ENCODE measurements at regions not wholly inside any gene's neighbourhood (a gene's known extent, or its start where the extent isn't known, plus 50 kb on each side); places are given as distances from the start of the nearest gene placed in this dataset.
"Not testable (repeated sequence)": the region's sequence is repeated elsewhere in the genome, so short reads cannot be mapped to it uniquely, and the experiment has no call there.

DNA sequence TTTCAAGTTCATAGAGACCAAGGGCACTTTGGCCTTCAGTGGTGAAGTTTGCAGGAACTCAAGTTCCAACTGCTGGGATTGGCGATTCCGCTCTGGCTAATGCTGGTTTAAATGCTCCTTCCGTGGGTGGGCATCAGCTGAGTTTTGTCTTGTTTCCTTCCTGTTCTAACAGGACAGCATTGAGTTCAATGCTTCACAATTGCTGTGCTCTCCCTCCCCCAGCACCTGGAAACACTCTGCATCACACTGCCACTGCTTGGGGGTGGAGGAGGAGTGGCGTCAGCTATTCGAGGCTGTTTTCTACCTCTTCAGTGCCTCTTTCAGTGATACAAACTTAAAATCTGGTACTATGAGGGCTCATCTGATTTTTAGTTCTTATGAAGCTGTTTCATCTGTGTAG, 634.9 kb downstream of the FSCB start:
- DNase-seq (ENCODE audit: low read depth): no peak

DNA sequence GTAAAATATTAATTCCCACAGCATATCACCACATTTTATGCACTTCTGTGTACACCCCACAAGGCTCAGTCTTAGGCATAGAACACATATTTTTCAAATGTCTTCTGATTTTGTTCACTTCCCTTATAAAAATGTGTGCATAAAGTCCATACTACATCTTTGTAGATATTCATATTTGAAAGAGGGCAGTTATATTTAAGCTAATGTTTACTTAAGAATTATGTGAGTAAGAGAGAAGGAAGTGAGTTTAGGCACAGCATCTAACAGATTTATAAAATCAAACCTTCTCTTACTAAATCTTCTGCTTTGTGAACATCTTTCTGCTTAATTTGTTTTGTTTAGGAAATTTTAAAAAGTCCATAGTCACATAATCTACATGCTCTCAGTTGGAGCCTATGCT, 648.1 kb downstream of the FSCB start:
- no peak for DNase-seq (ENCODE audit: low read depth)

DNA sequence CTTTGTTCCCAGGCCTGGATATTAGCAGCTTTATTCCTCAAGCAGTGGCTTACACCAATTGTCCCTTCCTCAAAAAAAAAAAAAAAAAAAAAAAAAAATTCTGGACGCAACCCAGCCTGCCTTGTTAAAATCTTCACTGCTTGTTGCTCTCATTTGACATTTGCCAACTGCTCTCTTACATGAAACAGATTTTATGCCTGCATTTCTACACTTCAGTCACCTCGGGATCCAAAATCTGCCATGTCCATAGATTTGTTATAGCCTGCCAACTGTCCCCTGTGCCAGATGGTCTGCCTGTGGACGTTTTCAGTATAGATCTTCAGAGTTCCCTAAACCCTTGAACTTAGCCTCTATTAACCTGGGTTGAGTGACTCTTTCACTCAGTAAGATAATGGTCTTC, 651.5 kb downstream of the FSCB start:
- no peak for DNase-seq (ENCODE audit: low read depth)

DNA sequence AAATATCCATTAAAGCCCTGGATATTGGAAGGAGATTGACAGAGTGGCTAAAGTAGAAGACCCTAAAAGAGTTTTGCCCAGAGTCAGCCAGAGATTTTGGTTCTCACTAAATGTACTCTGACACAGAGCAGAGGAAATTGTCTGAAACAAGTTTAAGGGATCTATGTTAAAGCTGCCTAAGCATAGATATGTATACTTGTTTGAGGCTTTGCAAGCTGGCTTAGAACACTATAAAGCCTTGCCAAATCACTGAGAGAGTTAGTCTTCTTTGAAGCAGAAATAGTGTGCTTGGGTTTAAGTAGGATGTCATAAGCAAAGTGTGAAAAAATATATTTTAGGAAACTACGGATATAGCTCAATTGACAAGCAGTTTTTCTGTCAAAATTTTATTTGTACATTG, 653.5 kb downstream of the FSCB start:
- no peak for DNase-seq (ENCODE audit: low read depth)

DNA sequence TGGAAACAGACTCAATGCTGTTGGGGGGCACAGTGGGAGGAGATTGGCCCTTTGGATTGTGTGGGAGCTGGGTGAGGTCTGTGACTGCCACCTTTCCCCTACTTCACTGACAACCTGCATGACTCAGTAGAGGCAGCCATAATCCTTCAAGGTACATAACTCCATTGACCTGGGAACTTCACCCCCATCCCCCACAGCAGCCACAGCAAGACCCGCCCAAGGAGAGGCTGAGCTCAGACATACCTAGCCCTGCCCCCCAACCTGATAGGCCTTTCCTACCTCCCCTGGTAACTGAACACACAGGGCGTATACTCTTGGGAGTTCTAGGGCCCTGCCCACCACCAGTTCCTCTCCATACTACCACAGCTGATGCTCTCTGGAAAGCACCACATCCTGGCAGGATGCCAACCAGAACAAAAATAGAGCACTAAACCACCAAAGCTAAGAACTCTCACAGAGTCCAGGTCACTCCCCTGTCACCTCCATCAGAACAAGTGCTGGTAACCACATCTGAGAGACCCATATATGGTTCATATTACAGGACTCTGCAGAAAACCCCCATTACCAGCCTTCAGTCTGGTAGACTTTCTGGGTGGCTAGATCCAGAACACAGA, 703.9 kb downstream of the FSCB start:
- DNase-seq (ENCODE audit: low read depth): no peak

DNA sequence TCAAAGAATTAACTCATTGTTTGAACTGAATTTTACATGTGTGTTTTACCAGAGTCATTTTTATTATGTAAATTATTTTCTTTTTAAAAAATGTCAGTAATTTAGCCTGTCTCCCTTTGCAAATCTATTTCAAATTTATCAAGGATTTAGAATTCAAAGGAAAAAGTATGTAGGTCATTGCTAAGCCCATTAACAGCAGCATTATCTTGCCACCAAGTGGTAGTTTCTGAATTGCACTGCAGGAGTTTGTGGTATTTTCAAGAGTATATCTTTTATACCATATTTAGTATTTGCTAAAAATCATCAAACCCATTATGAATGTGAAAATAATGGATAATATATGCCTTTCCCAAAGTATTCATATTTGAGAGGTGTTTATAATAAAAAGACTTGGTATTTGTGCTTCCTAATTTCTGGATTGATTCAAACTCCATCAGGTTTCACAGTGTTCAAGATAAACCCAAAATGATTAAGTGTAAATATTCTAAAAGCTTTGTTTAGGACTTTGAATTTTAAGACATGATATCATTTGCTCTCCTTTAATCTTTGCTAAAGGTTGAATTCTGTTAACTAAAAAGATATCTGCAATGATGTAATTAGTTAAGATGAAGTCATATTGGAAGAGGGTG, 711.4 kb downstream of the FSCB start:
- no peak for DNase-seq (ENCODE audit: low read depth)

DNA sequence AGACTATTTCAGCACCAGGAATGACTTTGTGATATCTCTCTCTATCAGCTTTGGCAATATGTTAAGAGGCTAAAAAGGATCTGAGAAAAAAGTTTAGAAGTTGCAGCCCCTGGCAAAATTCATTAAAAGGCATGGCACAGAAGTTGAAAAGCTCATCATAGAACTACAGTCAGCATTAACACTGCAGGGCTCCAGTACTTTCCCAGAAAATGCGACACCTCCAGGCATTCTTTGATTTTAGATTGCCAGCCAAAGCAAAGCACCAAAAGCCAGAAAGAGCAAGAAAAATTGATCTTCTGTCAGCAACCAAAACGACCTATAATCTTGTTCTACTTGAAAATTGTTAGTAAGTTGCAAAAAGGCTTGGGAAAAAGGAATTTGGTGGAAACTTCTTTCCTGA, 713.5 kb downstream of the FSCB start:
- no peak for DNase-seq (ENCODE audit: low read depth)

DNA sequence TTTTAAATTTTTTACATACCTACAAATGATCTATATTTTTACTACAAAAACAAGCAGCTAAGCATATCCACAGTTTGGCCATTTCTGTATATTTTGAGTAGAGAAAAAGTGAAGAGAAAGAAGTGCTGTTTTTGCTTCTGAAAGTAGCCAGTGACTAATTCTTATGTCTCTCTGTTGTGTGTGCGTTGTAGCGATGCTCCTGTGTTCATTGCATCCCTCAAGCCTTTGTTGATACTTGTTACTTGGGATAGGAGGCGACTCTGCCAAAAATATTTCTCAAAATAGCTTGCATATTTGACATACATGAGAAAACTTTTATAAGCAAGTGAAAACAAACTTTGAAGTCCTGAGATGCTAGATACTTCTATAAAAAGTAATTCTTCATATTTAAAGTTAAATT, 714.1 kb downstream of the FSCB start:
- DNase-seq (ENCODE audit: low read depth): no peak

DNA sequence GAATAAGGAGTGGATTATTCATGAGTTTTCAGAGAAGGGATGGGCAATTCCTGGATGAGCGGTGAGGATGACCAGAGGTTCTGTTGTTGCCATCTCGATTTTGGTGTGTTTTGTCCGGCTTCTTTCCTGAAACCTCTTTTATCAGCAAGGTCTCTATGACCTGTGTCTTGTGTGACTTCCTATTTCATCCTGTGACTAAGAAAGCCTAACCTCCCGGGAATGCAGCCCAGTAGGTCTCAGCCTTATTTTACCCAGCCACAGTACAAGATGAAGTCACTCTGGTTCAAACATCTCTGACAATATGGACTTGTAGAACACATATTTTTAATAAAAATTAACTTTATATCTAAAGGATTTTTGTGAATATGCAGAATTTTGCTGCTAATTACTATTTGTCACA, 716.4 kb downstream of the FSCB start:
- DNase-seq (ENCODE audit: low read depth): no peak

DNA sequence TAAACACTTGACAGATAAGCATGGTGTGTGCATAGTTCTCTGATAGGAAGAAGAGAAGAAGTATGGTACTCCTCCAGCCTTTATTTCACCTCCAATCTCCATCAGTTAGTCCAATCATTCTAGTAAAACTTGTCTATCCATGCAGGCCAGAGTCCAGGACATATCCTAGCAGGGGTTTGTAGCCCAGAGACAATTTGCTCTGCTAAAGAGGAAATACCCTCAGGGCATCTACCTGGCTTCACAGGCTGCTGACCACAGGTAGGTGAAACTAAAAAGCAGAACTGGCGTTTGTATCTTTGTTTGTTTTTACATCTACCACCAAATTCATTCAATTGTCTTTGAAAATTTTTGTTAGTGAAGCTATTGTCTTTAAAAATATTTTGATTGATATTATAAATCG, 717.6 kb downstream of the FSCB start:
- DNase-seq (ENCODE audit: low read depth): no peak

DNA sequence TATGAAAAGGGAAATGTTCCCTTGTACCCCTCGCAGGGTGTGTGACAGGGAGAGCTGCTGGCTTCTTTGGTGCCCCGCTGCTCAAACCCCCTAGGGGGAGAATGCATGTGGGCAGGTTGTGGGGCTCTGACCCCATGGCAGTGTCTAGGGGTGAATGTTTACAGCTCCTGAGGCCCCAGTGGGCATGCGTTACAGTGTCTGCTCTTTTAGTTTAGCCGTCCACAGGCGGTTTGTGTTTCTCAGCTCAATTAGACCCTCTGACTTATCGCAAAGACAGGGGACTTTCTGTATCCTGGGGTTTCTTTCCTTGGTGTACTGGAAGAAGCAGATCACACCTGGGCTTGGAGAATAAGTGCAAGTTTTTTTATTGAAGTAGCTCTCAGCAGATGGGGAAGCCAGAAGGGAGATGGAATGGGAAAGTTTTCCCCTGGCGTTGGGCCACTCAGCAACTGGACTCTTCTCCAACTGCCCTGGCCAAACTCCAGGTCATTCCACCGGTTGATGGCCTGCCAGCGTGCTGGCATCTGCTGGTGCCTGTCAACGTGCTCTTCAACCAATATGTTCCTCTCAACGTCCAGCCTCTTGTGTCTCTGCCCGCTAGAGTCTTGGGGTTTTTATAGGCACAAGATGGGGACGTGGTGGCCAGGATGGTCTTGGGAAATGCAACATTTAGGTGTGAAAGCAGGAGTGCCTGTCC, 720.9 kb downstream of the FSCB start:
- DNase-seq (ENCODE audit: low read depth): no peak

DNA sequence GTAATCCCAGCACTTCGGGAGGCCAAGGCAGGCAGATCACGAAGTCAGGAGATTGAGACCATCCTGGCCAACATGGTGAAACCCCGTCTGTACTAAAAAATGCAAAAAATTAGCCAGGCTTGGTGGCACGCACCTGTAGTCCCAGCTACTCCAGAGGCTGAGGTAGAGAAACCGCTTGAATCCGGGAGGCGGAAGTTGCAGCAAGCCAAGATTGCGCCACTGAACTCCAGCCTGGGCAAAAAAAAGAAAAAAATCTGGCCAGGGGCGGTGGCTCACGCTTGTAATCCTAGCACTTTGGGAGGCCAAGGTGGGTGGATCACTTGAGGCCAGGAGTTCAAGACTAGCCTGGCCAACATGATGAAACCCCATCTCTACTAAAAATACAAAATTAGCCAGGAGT, 722.7 kb downstream of the FSCB start:
- not testable (repeated sequence) for DNase-seq (ENCODE audit: low read depth)

DNA sequence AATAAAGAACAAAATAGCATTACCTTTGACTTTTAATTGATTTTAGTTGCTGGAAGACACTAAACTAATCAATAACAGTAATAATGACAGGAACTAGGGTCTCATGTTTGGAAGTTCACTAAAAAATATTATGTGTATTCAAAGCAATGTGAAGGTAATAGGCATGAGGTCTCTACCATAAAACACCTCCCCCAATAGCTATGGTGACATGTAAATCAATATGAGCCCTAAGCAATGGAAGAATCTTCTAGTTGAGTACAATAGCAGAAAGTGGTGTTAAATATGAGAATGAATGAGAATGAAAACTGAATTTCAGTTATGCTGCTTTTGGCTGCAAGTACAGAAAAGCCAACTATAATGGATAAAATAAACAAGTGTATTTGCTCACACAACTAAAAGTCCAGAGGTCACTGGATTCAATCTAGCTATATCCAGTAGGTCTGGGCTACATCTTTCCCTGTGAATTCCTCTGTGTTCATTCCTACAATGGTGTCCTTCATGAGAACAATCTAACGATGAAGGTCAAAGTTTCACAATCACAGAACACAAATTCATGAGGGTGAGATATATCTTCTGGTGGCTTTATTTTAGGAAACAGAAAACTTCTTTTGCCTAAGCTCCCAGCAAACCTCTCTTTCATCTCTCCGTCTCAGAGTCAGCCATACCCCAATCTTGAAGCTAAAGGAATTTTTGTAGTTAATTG, 728.0 kb downstream of the FSCB start:
- no peak for DNase-seq (ENCODE audit: low read depth)

DNA sequence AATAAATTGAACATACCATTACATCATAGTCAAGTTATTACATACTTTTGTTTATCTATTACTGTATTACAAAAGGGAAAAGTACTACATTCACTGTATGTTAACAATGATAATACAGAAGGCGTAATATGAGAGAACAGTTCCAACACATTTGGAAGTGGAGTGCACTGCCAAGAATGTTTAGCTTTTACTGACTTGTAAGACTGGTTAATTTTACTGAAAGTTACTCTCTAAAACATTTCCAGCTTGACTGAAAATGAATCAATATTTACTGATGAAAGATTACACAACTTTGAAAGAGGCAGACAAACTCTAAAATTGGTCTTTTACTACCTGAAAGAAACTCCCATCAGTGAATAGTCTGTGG, 728.5 kb downstream of the FSCB start:
- DNase-seq (ENCODE audit: low read depth): no peak

DNA sequence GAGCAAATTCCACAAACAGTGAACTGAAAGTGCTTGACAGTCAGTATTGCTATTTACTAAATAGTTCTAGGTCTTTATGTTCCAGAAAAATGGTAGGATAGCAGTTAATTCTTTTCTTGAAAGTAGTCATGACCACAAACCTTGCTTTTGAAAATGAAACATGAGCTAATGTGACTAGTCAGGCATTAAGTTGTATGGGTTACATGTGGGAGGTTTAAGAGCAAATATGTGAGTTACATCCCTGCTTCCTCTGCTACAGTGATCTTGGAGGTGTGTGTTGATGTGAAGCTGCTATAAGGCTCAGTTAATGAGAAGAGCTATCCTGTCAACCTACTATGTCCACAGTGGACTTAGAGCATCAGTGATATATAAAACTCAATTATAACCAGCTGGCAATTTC, 741.6 kb downstream of the FSCB start:
- DNase-seq (ENCODE audit: low read depth): no peak

DNA sequence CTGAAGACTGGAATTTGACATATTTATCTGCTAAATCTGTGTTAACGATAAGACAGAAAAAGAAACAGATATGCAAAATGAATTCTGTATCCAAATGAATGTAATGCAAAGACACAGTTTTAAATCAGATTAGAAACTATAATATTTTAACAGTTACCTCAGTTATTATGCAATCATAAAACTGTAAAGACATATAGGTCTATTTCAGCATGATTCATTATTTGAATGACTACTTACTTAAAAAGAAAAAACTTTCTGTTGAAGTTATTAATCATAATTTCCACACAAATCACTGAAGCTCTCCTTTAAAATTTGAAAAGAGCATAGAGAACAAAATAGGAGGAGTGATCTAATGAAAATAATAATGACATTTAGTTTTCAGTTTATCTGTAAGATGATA, 742.6 kb downstream of the FSCB start:
- DNase-seq (ENCODE audit: low read depth): no peak

DNA sequence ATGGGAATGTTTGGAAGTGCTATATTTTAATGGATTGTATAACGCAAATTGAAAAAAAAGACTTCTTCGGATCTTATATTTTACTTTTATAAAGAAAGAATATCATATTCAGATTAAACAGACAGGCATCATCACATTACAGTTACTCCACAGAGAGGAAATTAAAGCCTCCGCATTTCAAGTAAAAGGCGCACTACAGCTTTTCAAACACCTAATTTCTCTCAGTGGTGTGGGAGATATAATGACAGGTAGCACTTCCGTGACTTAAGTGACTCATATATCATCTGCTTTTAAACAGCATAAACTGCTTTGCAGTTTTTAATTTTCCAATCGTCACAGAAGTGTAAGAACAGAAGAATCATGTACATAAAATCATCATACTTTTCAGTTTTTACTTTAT, 751.4 kb downstream of the FSCB start:
- no peak for DNase-seq (ENCODE audit: low read depth)

DNA sequence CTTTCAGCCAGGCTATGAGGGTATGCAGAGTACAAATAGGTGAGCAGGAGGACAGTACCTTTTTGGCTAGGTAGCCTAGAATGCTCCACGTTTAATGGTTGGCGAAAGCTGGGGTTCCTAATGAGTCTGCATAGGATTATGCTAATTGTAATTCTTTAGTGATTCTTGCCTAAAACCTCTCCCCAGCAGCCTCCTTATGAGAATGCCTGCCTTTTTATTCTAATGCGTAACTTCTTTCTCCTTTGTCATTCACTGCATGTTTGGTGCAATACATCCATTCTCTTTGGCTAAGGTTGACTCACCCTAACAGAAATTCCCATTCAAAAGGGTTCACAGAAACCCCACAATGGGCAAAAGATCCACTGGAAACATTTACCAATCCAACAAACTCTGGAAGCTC, 752.2 kb downstream of the FSCB start:
- DNase-seq (ENCODE audit: low read depth): no peak

DNA sequence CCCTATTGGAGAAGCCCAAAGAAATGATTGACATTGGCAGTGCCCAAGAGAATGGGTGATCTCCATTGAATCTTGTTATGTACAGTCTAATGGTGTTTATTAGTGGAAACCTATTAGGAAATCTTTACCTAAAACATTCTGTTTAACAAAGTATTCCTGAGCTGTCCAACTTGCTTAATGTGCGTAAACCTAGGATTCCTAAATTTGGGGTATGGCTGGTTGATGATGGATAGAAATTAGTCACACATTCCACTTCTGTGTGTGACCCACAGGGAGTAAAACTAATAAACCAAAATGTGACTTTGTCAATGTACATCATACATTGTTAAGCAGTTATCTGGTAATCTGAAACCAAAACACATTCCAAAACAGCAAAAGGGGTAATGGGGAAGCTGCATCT, 761.3 kb downstream of the FSCB start:
- no peak for DNase-seq (ENCODE audit: low read depth)

DNA sequence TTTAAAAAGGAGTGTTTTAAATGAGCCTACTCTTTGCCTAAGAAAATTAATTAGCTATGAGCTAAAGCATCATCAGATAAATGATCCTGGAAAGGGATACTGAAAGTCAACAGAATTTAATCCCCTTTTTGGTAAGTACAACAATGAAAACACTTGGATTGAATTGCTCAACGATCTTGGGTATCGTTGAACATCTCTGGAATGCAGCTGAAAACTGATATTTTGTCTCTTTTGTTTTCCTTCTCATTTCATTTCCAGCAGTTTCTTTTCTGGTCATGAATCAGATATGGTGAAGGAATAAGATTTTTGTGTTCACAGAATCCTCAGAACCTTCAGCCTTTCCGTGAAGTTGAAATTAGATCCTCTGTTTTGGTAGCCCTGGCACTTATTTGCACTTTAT, 771.2 kb downstream of the FSCB start:
- no peak for DNase-seq (ENCODE audit: low read depth)

DNA sequence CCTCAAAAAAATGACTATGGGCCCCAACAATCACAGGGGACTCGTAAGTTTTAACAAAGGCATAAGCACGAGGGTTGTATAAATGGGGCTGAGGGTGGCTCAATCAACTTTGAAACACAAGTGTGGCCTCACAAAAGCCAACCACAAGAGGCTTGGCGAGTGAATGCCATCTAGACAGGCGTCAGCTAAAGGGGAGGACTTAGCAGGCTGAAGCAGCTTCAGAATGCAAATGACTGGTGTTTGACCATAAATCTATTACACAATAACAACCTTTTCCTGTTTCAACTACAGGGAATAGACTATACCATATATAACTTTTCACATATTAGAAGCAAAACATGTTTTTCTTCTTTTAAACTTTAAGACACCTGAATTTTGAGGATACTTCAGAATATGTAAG, 777.9 kb downstream of the FSCB start:
- no peak for DNase-seq (ENCODE audit: low read depth)

DNA sequence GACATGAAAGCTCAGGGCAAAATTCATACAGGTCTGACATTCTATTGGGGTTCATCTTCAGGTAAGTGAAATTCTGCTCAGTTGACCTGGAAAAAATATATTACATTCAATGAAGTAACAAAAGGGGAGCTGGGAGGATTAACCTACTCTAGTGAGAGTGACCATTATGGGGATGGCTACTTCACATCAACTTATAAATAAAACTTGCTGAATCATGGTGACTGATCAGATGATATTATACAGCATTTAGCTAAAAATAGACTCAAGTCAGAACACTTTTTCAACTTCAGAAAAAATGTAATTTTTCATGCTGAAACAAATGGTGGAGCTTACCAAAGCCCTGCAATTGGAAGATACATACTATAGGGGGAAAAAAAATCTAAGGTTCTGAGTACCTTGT, 800.2 kb downstream of the FSCB start:
- no peak for DNase-seq (ENCODE audit: low read depth)

DNA sequence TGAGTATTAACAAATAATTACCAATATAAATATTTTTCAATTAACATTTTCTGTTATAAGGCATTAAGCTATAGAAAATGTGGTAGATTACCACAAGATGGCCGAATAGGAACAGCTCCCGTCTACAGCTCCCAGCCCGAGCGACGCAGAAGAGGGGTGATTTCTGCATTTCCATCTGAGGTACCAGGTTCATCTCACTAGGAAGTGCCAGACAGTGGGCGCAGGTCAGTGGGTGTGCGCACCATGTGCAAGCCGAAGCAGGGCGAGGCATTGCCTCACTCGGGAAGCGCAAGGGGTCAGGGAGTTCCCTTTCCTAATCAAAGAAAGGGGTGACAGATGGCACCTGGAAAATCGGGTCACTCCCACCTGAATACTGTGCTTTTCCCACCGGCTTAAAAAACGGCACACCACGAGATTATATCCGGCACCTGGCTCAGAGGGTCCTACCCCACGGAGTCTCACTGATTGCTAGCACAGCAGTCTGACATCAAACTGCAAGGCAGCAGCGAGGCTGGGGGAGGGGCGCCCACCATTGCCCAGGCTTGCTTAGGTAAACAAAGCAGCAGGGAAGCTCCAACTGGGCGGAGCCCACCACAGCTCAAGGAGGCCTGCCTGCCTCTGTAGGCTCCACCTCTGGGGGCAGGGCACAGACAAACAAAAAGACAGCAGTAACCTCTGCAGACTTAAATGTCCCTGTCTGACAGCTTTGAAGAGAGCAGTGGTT, 808.4 kb downstream of the FSCB start:
- DNase-seq (ENCODE audit: low read depth): not testable (repeated sequence)
